HepG2 (cell line): ENCODE measurements at regions not wholly inside any gene's neighbourhood (a gene's known extent, or its start where the extent isn't known, plus 50 kb on each side); places are given as distances from the start of the nearest gene placed in this dataset.

ENCODE experiments used
- ATAC-seq: fragments of 200-7000 bp; cut with Tn5 transposase; 3 replicates; pipeline ENCODE4 v1.9.1; 2020; ENCODE audit warnings: mild to moderate bottlenecking, moderate library complexity
- BruUV-seq: library from RNA; stranded (reverse); fragments of 400-500 nt; replicated peaks from 2 replicates; lab custom pipeline; 2021; lab: Mats Ljungman, UMichigan
- CTCF ChIA-PET: fragments of 300-600 bp; formaldehyde crosslinking; extraction: SDS; loops from one replicate; lab custom pipeline; 2021; ENCODE audit warnings: low total read pairs, inconsistent platforms, low intra/inter-chr PET ratio; lab: Yijun Ruan, JAX
- POLR2A ChIA-PET: fragments of 350-600 bp; sonication (Branson Sonifier 250); formaldehyde crosslinking; loops from one replicate; lab custom pipeline; 2020; ENCODE audit warnings: antibody characterized with exemption, inconsistent platforms; lab: Yijun Ruan, JAX
- DNase-seq: peaks from one replicate; pipeline ENCODE4 v3.0.0-alpha.2; 2015; ENCODE audit warnings: low spot score
- FAIRE-seq: peaks from 3 replicates; lab custom pipeline; 2011; peaks lifted over from hg19 to GRCh38; lab: Jason Lieb, UNC
- H2AFZ ChIP-seq: one replicate; pipeline ENCODE4 v1.6.1; 2011; ENCODE audit warnings: low read length, inconsistent platforms
- H3K27ac ChIP-seq: fragments of 300-600 bp; 3 replicates; pipeline ENCODE4 v1.8.0; 2011; ENCODE audit warnings: mixed run types, mild to moderate bottlenecking, mixed read lengths, low read length, inconsistent platforms; ENCODE audit not compliant: insufficient read depth; ENCODE audit errors: extremely low read length
- H3K27me3 ChIP-seq, 2 experiments: fragments of 200-600 bp in 1 of 2; 2 replicates in 1 of 2; 3 replicates in 1 of 2; pipeline versions ENCODE4 v1.6.0 to v1.8.0; 2011; ENCODE audit warnings: low read length in 2 of 2, mild to moderate bottlenecking in 2 of 2, moderate library complexity in 2 of 2, inconsistent platforms in 1 of 2; ENCODE audit not compliant: insufficient read depth in 2 of 2, control insufficient read depth in 1 of 2
- H3K36me3 ChIP-seq, 2 experiments: fragments of 200-600 bp in 1 of 2; replicated peaks in 1 of 2; 2 replicates in 1 of 2; 3 replicates in 1 of 2; pipeline versions ENCODE4 v1.5.1 to v1.8.0; 2011; ENCODE audit warnings: low read length in 2 of 2, inconsistent platforms in 1 of 2; ENCODE audit not compliant: insufficient read depth in 2 of 2, control insufficient read depth in 1 of 2
- H3K4me1 ChIP-seq: 2 replicates; pipeline ENCODE4 v1.5.1; 2012; ENCODE audit warnings: low read length, inconsistent platforms; ENCODE audit not compliant: insufficient read depth
- H3K4me2 ChIP-seq: 2 replicates; pipeline ENCODE4 v1.6.0; 2011; ENCODE audit warnings: low read depth, low read length, inconsistent platforms
- H3K4me3 ChIP-seq, 3 experiments: fragments of 200-600 bp in 1 of 3; sonication (generic), shearing (Covaris generic) in 1 of 3; replicated peaks in 1 of 3; 2 replicates each; pipeline ENCODE4 v1.5.1; 2011 to 2016; ENCODE audit warnings: low read length in 3 of 3, inconsistent platforms in 2 of 3, low read depth in 2 of 3, mild to moderate bottlenecking in 2 of 3, control low read depth in 1 of 3, mixed read lengths in 1 of 3; ENCODE audit not compliant: insufficient read depth in 1 of 3
- H3K79me2 ChIP-seq: one replicate; pipeline ENCODE4 v1.6.1; 2011; ENCODE audit warnings: low read length, inconsistent platforms; ENCODE audit not compliant: insufficient read depth
- H3K9ac ChIP-seq: 2 replicates; pipeline ENCODE4 v1.6.0; 2011; ENCODE audit warnings: mild to moderate bottlenecking, low read depth, low read length, inconsistent platforms; ENCODE audit not compliant: insufficient read depth
- H3K9me3 ChIP-seq: 2 replicates; pipeline ENCODE4 v1.5.1; 2012; ENCODE audit warnings: mild to moderate bottlenecking, low read length
- H4K20me1 ChIP-seq: 2 replicates; pipeline ENCODE4 v1.6.0; 2011; ENCODE audit warnings: inconsistent platforms, mild to moderate bottlenecking, low read length, moderate library complexity; ENCODE audit not compliant: insufficient read depth
- AGO1 ChIP-seq: fragments of 200-400 bp; formaldehyde crosslinking; IDR thresholded peaks from 2 replicates; pipeline ENCODE4 v1.6.1; 2017; ENCODE audit warnings: mild to moderate bottlenecking, low read depth, low read length, moderate library complexity; ENCODE audit not compliant: poor library complexity, severe bottlenecking
- EP300 ChIP-seq, 3 experiments: sonication (generic) in 1 of 3; formaldehyde crosslinking in 1 of 3; IDR thresholded peaks; 2 replicates each; pipeline versions ENCODE4 v1.5.1 to v1.6.1; 2011 to 2020; ENCODE audit warnings: low read depth in 2 of 3, low read length in 2 of 3, borderline replicate concordance in 1 of 3, improper control_type of control experiment in 1 of 3, mild to moderate bottlenecking in 1 of 3, missing genetic modification reagents in 1 of 3, moderate library complexity in 1 of 3
- HDAC1 ChIP-seq: sonication (generic); formaldehyde crosslinking; IDR thresholded peaks from 2 replicates; pipeline ENCODE4 v1.5.1; 2020; ENCODE audit warnings: mild to moderate bottlenecking, missing genetic modification reagents
- HIVEP1 ChIP-seq: sonication (generic); formaldehyde crosslinking; IDR thresholded peaks from 2 replicates; pipeline ENCODE4 v1.4.0; 2020; ENCODE audit warnings: mild to moderate bottlenecking, missing genetic modification reagents
- RXRB ChIP-seq: IDR thresholded peaks from 2 replicates; pipeline ENCODE4 v1.6.1; 2016; ENCODE audit warnings: borderline replicate concordance, missing genetic modification reagents, missing compliant biosample characterization
- ZNF563 ChIP-seq: sonication (generic); formaldehyde crosslinking; IDR thresholded peaks from 2 replicates; pipeline ENCODE4 v1.8.0; 2022; ENCODE audit warnings: mild to moderate bottlenecking, moderate library complexity, missing genetic modification reagents
- ZNF652 ChIP-seq: IDR thresholded peaks from 2 replicates; pipeline ENCODE4 v1.6.1; 2016; ENCODE audit warnings: low read depth, borderline replicate concordance
- ZNF703 ChIP-seq: sonication (generic); formaldehyde crosslinking; IDR thresholded peaks from 2 replicates; pipeline ENCODE4 v1.5.1; 2020; ENCODE audit warnings: missing genetic modification reagents, mild to moderate bottlenecking, moderate library complexity, borderline replicate concordance
- ZNF839 ChIP-seq: sonication (generic); formaldehyde crosslinking; IDR thresholded peaks from 2 replicates; pipeline ENCODE4 v1.4.0; 2020; ENCODE audit warnings: missing genetic modification reagents, mild to moderate bottlenecking, borderline replicate concordance
- ZSCAN9 ChIP-seq: IDR thresholded peaks from 2 replicates; pipeline ENCODE4 v1.6.1; 2016; ENCODE audit warnings: borderline replicate concordance
- in situ Hi-C: cut with HindIII; loops from 2 replicates; pipeline ENCODE4 v1.10.0; 2017; ENCODE audit warnings: low pct_unique_long_range_greater_than_20kb; ENCODE audit not compliant: extremely low pct_ligation_motif_present
- intact Hi-C: fragments of 100-400 bp; cut with micrococcal nuclease; formaldehyde crosslinking; loops from one replicate; pipeline ENCODE4 v1.10.0; 2022; ENCODE audit not compliant: unreplicated experiment
- TF ChIP-seq, protein P1 (sequence below): sonication (generic); formaldehyde crosslinking; IDR thresholded peaks from 2 replicates; pipeline ENCODE4 v1.4.0; 2020; ENCODE audit warnings: missing genetic modification reagents
- TF ChIP-seq, protein P2 (sequence below): IDR thresholded peaks from 2 replicates; pipeline ENCODE4 v1.4.0; 2020; ENCODE audit warnings: mild to moderate bottlenecking, missing genetic modification reagents
- TF ChIP-seq, protein P3 (sequence below): IDR thresholded peaks from 2 replicates; pipeline ENCODE4 v1.6.1; 2016; ENCODE audit warnings: low read depth

DNA sequence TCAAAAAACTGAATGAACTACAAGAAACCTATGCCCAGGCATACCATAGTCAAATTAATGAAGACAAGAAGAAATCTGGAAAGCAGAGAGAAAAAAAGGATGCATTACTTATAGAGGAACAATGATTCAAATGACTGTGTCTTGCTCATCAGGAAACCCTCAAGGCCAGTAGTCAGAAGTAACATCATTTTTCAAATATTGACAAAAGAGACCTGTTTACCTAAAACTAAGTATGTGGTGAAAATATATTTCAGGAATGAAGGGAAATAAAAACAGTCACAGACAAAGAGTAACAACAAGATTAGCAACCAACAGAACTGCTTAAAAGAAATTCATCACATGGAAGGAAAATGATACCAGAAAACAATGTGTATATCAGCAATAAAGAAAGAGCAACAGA is 128.4 kb downstream of the ALOX5 start:
- intact Hi-C loops (loop anchor here (5.0 kb wide), 1 partner anchor 95 kb away; no protein-coding TSS in a partner anchor), in situ Hi-C loops (no loop called here)
- ChIA-PET CTCF (no interaction called here), POLR2A (no interaction called here)
- FAIRE-seq (no peak), DNase-seq (peak; percentile 58), ATAC-seq (peak; percentile 32; the same call in 2 of the 3 replicates)
- H3K4me2 ChIP-seq, result peak overlapping the region; percentile 45
- no peak overlapping the region for H3K9ac ChIP-seq
- H3K4me1 ChIP-seq, result peaks cover 23% of the 10 kb centered on the region
- no peaks in the 10 kb centered on the region for H4K20me1 ChIP-seq
- H3K4me3 ChIP-seq, result no peak overlapping the region
- no peaks in the 10 kb centered on the region for H3K9me3 ChIP-seq
- no TSS peak for BruUV-seq
- H3K27ac ChIP-seq, result peak overlapping the region; percentile 22
- H3K36me3 ChIP-seq, result no peaks in the 10 kb centered on the region
- H3K27me3 ChIP-seq, result no peaks in the 10 kb centered on the region
- H2AFZ ChIP-seq, result no peak overlapping the region
- no peaks in the 10 kb centered on the region for H3K79me2 ChIP-seq
- 0 out of 2 replicates have a peak, but pooled peaks have one; percentile 23 for TF ChIP-seq HDAC1 (CRISPR knock-in tag)
- TF ChIP-seq, protein P1, sequence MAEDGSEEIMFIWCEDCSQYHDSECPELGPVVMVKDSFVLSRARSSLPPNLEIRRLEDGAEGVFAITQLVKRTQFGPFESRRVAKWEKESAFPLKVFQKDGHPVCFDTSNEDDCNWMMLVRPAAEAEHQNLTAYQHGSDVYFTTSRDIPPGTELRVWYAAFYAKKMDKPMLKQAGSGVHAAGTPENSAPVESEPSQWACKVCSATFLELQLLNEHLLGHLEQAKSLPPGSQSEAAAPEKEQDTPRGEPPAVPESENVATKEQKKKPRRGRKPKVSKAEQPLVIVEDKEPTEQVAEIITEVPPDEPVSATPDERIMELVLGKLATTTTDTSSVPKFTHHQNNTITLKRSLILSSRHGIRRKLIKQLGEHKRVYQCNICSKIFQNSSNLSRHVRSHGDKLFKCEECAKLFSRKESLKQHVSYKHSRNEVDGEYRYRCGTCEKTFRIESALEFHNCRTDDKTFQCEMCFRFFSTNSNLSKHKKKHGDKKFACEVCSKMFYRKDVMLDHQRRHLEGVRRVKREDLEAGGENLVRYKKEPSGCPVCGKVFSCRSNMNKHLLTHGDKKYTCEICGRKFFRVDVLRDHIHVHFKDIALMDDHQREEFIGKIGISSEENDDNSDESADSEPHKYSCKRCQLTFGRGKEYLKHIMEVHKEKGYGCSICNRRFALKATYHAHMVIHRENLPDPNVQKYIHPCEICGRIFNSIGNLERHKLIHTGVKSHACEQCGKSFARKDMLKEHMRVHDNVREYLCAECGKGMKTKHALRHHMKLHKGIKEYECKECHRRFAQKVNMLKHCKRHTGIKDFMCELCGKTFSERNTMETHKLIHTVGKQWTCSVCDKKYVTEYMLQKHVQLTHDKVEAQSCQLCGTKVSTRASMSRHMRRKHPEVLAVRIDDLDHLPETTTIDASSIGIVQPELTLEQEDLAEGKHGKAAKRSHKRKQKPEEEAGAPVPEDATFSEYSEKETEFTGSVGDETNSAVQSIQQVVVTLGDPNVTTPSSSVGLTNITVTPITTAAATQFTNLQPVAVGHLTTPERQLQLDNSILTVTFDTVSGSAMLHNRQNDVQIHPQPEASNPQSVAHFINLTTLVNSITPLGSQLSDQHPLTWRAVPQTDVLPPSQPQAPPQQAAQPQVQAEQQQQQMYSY, result no peak
- TF ChIP-seq, protein P2, sequence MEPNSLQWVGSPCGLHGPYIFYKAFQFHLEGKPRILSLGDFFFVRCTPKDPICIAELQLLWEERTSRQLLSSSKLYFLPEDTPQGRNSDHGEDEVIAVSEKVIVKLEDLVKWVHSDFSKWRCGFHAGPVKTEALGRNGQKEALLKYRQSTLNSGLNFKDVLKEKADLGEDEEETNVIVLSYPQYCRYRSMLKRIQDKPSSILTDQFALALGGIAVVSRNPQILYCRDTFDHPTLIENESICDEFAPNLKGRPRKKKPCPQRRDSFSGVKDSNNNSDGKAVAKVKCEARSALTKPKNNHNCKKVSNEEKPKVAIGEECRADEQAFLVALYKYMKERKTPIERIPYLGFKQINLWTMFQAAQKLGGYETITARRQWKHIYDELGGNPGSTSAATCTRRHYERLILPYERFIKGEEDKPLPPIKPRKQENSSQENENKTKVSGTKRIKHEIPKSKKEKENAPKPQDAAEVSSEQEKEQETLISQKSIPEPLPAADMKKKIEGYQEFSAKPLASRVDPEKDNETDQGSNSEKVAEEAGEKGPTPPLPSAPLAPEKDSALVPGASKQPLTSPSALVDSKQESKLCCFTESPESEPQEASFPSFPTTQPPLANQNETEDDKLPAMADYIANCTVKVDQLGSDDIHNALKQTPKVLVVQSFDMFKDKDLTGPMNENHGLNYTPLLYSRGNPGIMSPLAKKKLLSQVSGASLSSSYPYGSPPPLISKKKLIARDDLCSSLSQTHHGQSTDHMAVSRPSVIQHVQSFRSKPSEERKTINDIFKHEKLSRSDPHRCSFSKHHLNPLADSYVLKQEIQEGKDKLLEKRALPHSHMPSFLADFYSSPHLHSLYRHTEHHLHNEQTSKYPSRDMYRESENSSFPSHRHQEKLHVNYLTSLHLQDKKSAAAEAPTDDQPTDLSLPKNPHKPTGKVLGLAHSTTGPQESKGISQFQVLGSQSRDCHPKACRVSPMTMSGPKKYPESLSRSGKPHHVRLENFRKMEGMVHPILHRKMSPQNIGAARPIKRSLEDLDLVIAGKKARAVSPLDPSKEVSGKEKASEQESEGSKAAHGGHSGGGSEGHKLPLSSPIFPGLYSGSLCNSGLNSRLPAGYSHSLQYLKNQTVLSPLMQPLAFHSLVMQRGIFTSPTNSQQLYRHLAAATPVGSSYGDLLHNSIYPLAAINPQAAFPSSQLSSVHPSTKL (CRISPR knock-in tag), result peak; percentile 88
- no peak for TF ChIP-seq ZNF839 (CRISPR knock-in tag)
- TF ChIP-seq AGO1, result no peak
- TF ChIP-seq ZNF563 (CRISPR knock-in tag), result no peak
- TF ChIP-seq EP300 (IDR thresholded peaks at IDR 0.05; ENCODE audit: low read depth in 2 of 2, low read length in 2 of 2), result peak in 1 of 2 experiments; percentile 80; a peak in 1 of 4 replicates
- no peak; the same call in 1 of the 2 replicates for TF ChIP-seq EP300 (CRISPR knock-in tag; IDR thresholded peaks at IDR 0.05; ENCODE audit: borderline replicate concordance)
- TF ChIP-seq, protein P3, sequence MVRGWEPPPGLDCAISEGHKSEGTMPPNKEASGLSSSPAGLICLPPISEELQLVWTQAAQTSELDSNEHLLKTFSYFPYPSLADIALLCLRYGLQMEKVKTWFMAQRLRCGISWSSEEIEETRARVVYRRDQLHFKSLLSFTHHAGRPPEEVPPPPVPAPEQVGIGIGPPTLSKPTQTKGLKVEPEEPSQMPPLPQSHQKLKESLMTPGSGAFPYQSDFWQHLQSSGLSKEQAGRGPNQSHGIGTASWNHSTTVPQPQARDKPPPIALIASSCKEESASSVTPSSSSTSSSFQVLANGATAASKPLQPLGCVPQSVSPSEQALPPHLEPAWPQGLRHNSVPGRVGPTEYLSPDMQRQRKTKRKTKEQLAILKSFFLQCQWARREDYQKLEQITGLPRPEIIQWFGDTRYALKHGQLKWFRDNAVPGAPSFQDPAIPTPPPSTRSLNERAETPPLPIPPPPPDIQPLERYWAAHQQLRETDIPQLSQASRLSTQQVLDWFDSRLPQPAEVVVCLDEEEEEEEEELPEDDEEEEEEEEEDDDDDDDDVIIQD (CRISPR knock-in tag), result peak; percentile 75; the same call in 1 of the 2 replicates
- TF ChIP-seq ZNF652 (CRISPR knock-in tag), result no peak
- no peak for TF ChIP-seq ZNF703 (CRISPR knock-in tag)
- TF ChIP-seq RXRB (CRISPR knock-in tag), result peak; percentile 58; the same call in 1 of the 2 replicates
- 0 out of 2 replicates have a peak, but pooled peaks have one; percentile 50 for TF ChIP-seq ZSCAN9 (CRISPR knock-in tag)
- TF ChIP-seq HIVEP1, result no peak
